GM12865 (cell line): ENCODE measurements at regions not wholly inside any gene's neighbourhood (a gene's known extent, or its start where the extent isn't known, plus 50 kb on each side); places are given as distances from the start of the nearest gene placed in this dataset.

Source experiments
- DNase-seq: peaks from one replicate; pipeline ENCODE4 v3.0.0; 2010; ENCODE audit warnings: low read depth
- H3K4me3 ChIP-seq: 2 replicates; pipeline ENCODE4 v1.5.1; 2011; ENCODE audit warnings: mild to moderate bottlenecking, low read depth, low read length, control low read depth
- CTCF ChIP-seq: IDR thresholded peaks from 2 replicates; pipeline ENCODE4 v1.5.1; 2011; ENCODE audit warnings: low read length, control low read depth, low read depth, inconsistent platforms; ENCODE audit not compliant: insufficient read depth; ENCODE audit errors: missing control alignments

- TF ChIP-seq CTCF = no peak
- peak overlapping the region; percentile 29 for H3K4me3 ChIP-seq
- peak; percentile 86 for DNase-seq
Measured at GRCh38 chr14:22448035-22448904, 140.8 kb downstream of the DAD1 start.

GRCh38 chr14:22438742-22439141 is 150.3 kb downstream of the DAD1 start:
- no peak for DNase-seq
- H3K4me3 ChIP-seq = no peak overlapping the region
- no peak for TF ChIP-seq CTCF

GRCh38 chr14:22434901-22435550 is 154.0 kb downstream of the DAD1 start:
- TF ChIP-seq CTCF = no peak
- no peak overlapping the region for H3K4me3 ChIP-seq
- no peak for DNase-seq

- DNase-seq = no peak
- TF ChIP-seq CTCF = no peak
- H3K4me3 ChIP-seq = no peak overlapping the region
Measured at GRCh38 chr14:22434030-22434429, 155.0 kb downstream of the DAD1 start.

- no peak overlapping the region for H3K4me3 ChIP-seq
- TF ChIP-seq CTCF = no peak
- peak; percentile 31 for DNase-seq
Measured at GRCh38 chr14:22433069-22433468, 156.0 kb downstream of the DAD1 start.

- peak; percentile 45 for DNase-seq
- no peak for TF ChIP-seq CTCF
- H3K4me3 ChIP-seq = no peak overlapping the region
Measured at GRCh38 chr14:22432348-22432976, 156.6 kb downstream of the DAD1 start.
